SK-N-SH treated with all-trans-retinoic acid at 6 μM for 48 hours (cell line): ENCODE measurements at regions not wholly inside any gene's neighbourhood (a gene's known extent, or its start where the extent isn't known, plus 50 kb on each side); places are given as distances from the start of the nearest gene placed in this dataset.

Experiments used
- ARNTL ChIP-seq: fragments of 450-650 bp; formaldehyde crosslinking; IDR thresholded peaks from 2 replicates; pipeline ENCODE4 v1.5.0; 2020; ENCODE audit warnings: low read depth, mild to moderate bottlenecking, moderate library complexity, borderline replicate concordance
- BACH2 ChIP-seq: fragments of 250-450 bp; sonication (Bioruptor Pico); IDR thresholded peaks from 2 replicates; pipeline ENCODE4 v1.9.0; 2021; ENCODE audit warnings: mild to moderate bottlenecking, borderline replicate concordance
- GLIS3 ChIP-seq: fragments of 250-450 bp; sonication (Bioruptor Pico); IDR thresholded peaks from 2 replicates; pipeline ENCODE4 v1.5.0; 2020; ENCODE audit warnings: mild to moderate bottlenecking, moderate library complexity
- PPARA ChIP-seq: fragments of 250-450 bp; sonication (Bioruptor Pico); IDR thresholded peaks from 2 replicates; pipeline ENCODE4 v1.5.0; 2020; ENCODE audit warnings: mild to moderate bottlenecking, borderline replicate concordance
- TOX ChIP-seq: fragments of 250-450 bp; sonication (Bioruptor Pico); IDR thresholded peaks from 2 replicates; pipeline ENCODE4 v1.8.0; 2021; ENCODE audit warnings: mild to moderate bottlenecking, moderate library complexity, borderline replicate concordance
- ZFP3 ChIP-seq: fragments of 250-450 bp; sonication (Bioruptor Pico); IDR thresholded peaks from 2 replicates; pipeline ENCODE4 v1.5.0; 2020; ENCODE audit warnings: mild to moderate bottlenecking, moderate library complexity
- ZFP30 ChIP-seq: fragments of 450-650 bp; formaldehyde crosslinking; IDR thresholded peaks from 2 replicates; pipeline ENCODE4 v1.5.0; 2022; ENCODE audit warnings: mild to moderate bottlenecking, moderate library complexity
- ZNF8 ChIP-seq: fragments of 450-650 bp; formaldehyde crosslinking; IDR thresholded peaks from 2 replicates; pipeline ENCODE4 v1.5.0; 2020; ENCODE audit warnings: mild to moderate bottlenecking, moderate library complexity
- TF ChIP-seq, protein P1 (sequence below): fragments of 250-450 bp; sonication (Bioruptor Pico); IDR thresholded peaks from 2 replicates; pipeline ENCODE4 v1.8.0; 2020; ENCODE audit warnings: mild to moderate bottlenecking, moderate library complexity, borderline replicate concordance

DNA sequence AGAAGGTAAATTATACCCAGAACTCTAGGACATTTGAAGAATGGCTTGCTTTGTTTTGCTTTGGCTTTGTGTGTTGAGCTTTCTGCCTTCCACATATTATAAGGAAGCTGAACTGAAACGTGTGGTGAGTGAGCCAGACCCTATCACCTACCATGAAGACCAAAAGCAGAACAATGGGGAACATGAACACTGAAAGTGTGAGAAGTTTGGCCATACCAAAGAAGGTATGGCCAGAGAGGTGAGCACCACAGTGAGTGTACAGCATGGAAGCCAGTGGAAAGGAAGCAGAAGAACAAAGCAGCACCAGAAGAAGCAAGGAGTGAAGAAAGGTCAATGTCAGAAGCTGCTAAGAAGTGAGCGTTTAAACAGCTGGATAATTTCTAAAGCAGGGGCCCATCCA, 59.7 kb upstream of the CCDC71L start:
- TF ChIP-seq GLIS3 (CRISPR knock-in tag): no peak
- TF ChIP-seq ZFP30: no peak
- no peak for TF ChIP-seq ZNF8 (CRISPR knock-in tag)
- TF ChIP-seq ZFP3: no peak
- TF ChIP-seq, protein P1, sequence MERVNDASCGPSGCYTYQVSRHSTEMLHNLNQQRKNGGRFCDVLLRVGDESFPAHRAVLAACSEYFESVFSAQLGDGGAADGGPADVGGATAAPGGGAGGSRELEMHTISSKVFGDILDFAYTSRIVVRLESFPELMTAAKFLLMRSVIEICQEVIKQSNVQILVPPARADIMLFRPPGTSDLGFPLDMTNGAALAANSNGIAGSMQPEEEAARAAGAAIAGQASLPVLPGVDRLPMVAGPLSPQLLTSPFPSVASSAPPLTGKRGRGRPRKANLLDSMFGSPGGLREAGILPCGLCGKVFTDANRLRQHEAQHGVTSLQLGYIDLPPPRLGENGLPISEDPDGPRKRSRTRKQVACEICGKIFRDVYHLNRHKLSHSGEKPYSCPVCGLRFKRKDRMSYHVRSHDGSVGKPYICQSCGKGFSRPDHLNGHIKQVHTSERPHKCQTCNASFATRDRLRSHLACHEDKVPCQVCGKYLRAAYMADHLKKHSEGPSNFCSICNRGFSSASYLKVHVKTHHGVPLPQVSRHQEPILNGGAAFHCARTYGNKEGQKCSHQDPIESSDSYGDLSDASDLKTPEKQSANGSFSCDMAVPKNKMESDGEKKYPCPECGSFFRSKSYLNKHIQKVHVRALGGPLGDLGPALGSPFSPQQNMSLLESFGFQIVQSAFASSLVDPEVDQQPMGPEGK (CRISPR knock-in tag): no peak
- TF ChIP-seq PPARA (CRISPR knock-in tag): no peak
- TF ChIP-seq ARNTL (CRISPR knock-in tag): no peak
- TF ChIP-seq BACH2: no peak
- TF ChIP-seq TOX (CRISPR knock-in tag): no peak
